ENCODE measurements at regions not wholly inside any gene's neighbourhood (a gene's known extent, or its start where the extent isn't known, plus 50 kb on each side); places are given as distances from the start of the nearest gene placed in this dataset.
A peak's percentile ranks its signal among the peaks of the same experiment; 100 is the strongest.

DNA sequence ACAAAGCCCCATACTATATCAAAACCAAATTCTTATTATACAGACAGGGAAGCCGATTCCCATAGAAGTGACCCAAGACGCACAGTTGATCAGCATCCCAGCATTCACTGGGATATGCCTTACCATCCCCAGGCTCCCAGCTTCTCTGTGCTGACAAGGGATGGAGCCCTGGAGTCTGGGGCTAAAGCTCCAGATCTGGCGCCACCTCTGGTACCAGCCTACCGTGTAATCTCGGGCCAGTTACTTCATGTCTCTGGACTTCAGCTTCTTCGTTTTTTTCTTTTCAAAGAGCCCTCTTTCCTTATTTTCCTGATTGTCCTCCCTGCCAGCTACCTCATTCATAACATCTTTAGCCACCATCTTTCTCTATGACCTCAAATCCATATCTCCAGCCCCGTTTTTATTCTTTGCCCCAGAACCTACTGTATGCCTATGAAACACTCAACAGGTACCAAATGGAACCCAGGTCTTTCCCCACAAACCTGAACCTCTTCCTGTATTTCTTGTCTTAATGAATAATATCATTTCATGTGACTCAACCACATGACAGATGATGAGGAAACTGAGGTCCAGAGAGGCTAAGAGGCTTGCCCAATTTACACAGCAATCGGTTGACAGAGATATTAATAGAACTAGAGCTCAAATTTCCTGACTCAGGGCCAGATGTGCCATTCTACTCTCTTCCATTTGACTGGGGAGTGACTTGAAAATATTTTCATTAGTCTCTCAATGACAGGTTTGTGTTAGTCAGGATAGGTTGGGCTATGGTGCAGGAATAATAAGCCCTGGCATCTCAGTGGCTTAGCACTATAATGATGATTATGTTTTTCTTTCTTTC lies 85.4 kb upstream of the TLE3 start:
- TF ChIP-seq, protein P1, sequence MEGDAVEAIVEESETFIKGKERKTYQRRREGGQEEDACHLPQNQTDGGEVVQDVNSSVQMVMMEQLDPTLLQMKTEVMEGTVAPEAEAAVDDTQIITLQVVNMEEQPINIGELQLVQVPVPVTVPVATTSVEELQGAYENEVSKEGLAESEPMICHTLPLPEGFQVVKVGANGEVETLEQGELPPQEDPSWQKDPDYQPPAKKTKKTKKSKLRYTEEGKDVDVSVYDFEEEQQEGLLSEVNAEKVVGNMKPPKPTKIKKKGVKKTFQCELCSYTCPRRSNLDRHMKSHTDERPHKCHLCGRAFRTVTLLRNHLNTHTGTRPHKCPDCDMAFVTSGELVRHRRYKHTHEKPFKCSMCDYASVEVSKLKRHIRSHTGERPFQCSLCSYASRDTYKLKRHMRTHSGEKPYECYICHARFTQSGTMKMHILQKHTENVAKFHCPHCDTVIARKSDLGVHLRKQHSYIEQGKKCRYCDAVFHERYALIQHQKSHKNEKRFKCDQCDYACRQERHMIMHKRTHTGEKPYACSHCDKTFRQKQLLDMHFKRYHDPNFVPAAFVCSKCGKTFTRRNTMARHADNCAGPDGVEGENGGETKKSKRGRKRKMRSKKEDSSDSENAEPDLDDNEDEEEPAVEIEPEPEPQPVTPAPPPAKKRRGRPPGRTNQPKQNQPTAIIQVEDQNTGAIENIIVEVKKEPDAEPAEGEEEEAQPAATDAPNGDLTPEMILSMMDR (IDR thresholded peaks at IDR 0.05 in 2 of 3, conservative IDR thresholded peaks at IDR 0.05 in 1 of 3; ENCODE audit: borderline replicate concordance in 1 of 3, insufficient read depth in 1 of 3, low read depth in 2 of 3, low read length in 2 of 3), result peak; percentile 19 to 48 (median 41); a peak in 5 of 6 replicates
- TF ChIP-seq TCF7L2 (IDR thresholded peaks at IDR 0.05; ENCODE audit: borderline replicate concordance, extremely low read depth, insufficient read depth, insufficient read length) (no peak), SIN3A (IDR thresholded peaks at IDR 0.05; ENCODE audit: low read depth) (no peak), RAD21 (IDR thresholded peaks at IDR 0.05; ENCODE audit: low read depth) (peak; percentile 23; the same call in 1 of the 2 replicates), ZNF274 (IDR thresholded peaks at IDR 0.05; ENCODE audit: low read depth, low read length) (no peak), EZH2 (IDR thresholded peaks at IDR 0.05) (no peak), SP1 (IDR thresholded peaks at IDR 0.05; ENCODE audit: low read depth) (no peak), POLR2A (IDR thresholded peaks at IDR 0.05; ENCODE audit: borderline replicate concordance, extremely low read depth, insufficient read depth, insufficient read length) (no peak), YY1 (IDR thresholded peaks at IDR 0.05; ENCODE audit: extremely low read depth, insufficient replicate concordance, low read depth, low read length) (no peak), POLR2AphosphoS5 (IDR thresholded peaks at IDR 0.05; ENCODE audit: low read depth, low read length) (no peak)
- TF ChIP-seq, protein P2, sequence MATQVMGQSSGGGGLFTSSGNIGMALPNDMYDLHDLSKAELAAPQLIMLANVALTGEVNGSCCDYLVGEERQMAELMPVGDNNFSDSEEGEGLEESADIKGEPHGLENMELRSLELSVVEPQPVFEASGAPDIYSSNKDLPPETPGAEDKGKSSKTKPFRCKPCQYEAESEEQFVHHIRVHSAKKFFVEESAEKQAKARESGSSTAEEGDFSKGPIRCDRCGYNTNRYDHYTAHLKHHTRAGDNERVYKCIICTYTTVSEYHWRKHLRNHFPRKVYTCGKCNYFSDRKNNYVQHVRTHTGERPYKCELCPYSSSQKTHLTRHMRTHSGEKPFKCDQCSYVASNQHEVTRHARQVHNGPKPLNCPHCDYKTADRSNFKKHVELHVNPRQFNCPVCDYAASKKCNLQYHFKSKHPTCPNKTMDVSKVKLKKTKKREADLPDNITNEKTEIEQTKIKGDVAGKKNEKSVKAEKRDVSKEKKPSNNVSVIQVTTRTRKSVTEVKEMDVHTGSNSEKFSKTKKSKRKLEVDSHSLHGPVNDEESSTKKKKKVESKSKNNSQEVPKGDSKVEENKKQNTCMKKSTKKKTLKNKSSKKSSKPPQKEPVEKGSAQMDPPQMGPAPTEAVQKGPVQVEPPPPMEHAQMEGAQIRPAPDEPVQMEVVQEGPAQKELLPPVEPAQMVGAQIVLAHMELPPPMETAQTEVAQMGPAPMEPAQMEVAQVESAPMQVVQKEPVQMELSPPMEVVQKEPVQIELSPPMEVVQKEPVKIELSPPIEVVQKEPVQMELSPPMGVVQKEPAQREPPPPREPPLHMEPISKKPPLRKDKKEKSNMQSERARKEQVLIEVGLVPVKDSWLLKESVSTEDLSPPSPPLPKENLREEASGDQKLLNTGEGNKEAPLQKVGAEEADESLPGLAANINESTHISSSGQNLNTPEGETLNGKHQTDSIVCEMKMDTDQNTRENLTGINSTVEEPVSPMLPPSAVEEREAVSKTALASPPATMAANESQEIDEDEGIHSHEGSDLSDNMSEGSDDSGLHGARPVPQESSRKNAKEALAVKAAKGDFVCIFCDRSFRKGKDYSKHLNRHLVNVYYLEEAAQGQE (IDR thresholded peaks at IDR 0.05; ENCODE audit: low read depth), result no peak
- TF ChIP-seq, protein P3, sequence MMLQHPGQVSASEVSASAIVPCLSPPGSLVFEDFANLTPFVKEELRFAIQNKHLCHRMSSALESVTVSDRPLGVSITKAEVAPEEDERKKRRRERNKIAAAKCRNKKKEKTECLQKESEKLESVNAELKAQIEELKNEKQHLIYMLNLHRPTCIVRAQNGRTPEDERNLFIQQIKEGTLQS (IDR thresholded peaks at IDR 0.05), result no peak
